Transverse colon (tissue), 4 donors: ENCODE measurements at regions not wholly inside any gene's neighbourhood (a gene's known extent, or its start where the extent isn't known, plus 50 kb on each side); places are given as distances from the start of the nearest gene placed in this dataset.

Experiments
- DNase-seq: peaks from one replicate; pipeline ENCODE4 v3.0.0-alpha.2; 2019
- H3K27ac ChIP-seq, 4 donors: fragments of 200-600 bp; sonication (generic); 2 replicates each; pipeline ENCODE4 v1.5.1; 2016 to 2018; ENCODE audit warnings: inconsistent platforms in 4 of 4
- H3K27me3 ChIP-seq: fragments of 200-600 bp; sonication (generic); 2 replicates; pipeline ENCODE4 v1.5.1; 2017; ENCODE audit warnings: inconsistent platforms
- H3K36me3 ChIP-seq, 4 donors: fragments of 200-600 bp; sonication (generic); 2 replicates each; pipeline ENCODE4 v1.5.1; 2017 to 2019; ENCODE audit warnings: inconsistent platforms in 4 of 4
- H3K4me1 ChIP-seq, 4 donors: fragments of 200-600 bp; sonication (generic); 2 replicates each; pipeline ENCODE4 v1.5.1; 2017 to 2020; ENCODE audit warnings: inconsistent platforms in 4 of 4
- H3K4me3 ChIP-seq, 4 donors: fragments of 200-600 bp; sonication (generic); 1 replicate in 1 of 4; 2 replicates in 3 of 4; pipeline versions ENCODE4 v1.5.1 to v1.6.1; 2017 to 2019; ENCODE audit warnings: inconsistent platforms in 4 of 4
- H3K9me3 ChIP-seq, 2 donors: fragments of 200-600 bp; sonication (generic); 2 replicates each; pipeline ENCODE4 v1.5.1; 2017 to 2019; ENCODE audit warnings: inconsistent platforms in 2 of 2
- CTCF ChIP-seq, 5 experiments: fragments of 200-600 bp in 3 of 5; fragments of 450-650 bp in 2 of 5; sonication (generic) in 3 of 5; IDR thresholded peaks; 1 replicate in 2 of 5; 2 replicates in 3 of 5; pipeline ENCODE4 v1.5.1; 2016 to 2017; ENCODE audit warnings: antibody characterized with exemption in 5 of 5, inconsistent platforms in 3 of 5, mild to moderate bottlenecking in 2 of 5, moderate library complexity in 1 of 5
- EP300 ChIP-seq: sonication (generic); formaldehyde crosslinking; IDR thresholded peaks from one replicate; pipeline ENCODE4 v1.6.1; 2017; ENCODE audit warnings: antibody characterized with exemption, low read depth
- POLR2A ChIP-seq: fragments of 450-650 bp; IDR thresholded peaks from one replicate; pipeline ENCODE4 v1.6.1; 2016; ENCODE audit warnings: antibody characterized with exemption, mild to moderate bottlenecking, moderate library complexity
- POLR2AphosphoS5 ChIP-seq, 3 donors: sonication (generic); formaldehyde crosslinking; IDR thresholded peaks; one replicate each; pipeline ENCODE4 v1.6.1; 2016; ENCODE audit warnings: antibody characterized with exemption in 3 of 3
- WGBS, 2 donors: methylation state at CpG; one replicate each; pipeline ENCODE4 v1.1.5; 2018; ENCODE audit warnings: low coverage in 1 of 2; 5-methylcytosine and 5-hydroxymethylcytosine counted together
- in situ Hi-C, 4 donors: fragments of 200-750 bp; cut with MboI; loops; one replicate each; pipeline versions ENCODE4 v1.15.0 to v1.15.1; 2017; ENCODE audit warnings: low sequenced_read_pairs in 3 of 4, low pct_ligation_motif_present in 1 of 4, low pct_unique_long_range_greater_than_20kb in 1 of 4
- intact Hi-C: fragments of 100-400 bp; cut with DNase I; formaldehyde crosslinking; loops from one replicate; pipeline ENCODE4 v1.15.1; 2023; ENCODE audit warnings: low total_unique reads

- DNase-seq: no peak
- Histone ChIP-seq H3K27ac (no peak overlapping the region), H3K4me3 (no peak overlapping the region), H3K9me3 (no peaks in the 10 kb centered on the region), H3K36me3 (no peaks in the 10 kb centered on the region), H3K4me1 (peaks cover 0 to 2% (median 0%) of the 10 kb centered on the region in 4 donors), H3K27me3 (no peaks in the 10 kb centered on the region)
- TF ChIP-seq POLR2A (no peak), POLR2AphosphoS5 (IDR thresholded peaks at IDR 0.05) (no peak), CTCF (IDR thresholded peaks at IDR 0.05) (no peak), EP300 (no peak)
- intact Hi-C loops: no loop called here
- 25 to 40% methylated on average over 2 to 4 of the region's 4 CpGs for WGBS, 2 donors
- in situ Hi-C loops: no loop called here
Observed at GRCh38 chr10:111298031-111298430, 221.2 kb downstream of the ADRA2A start.

- in situ Hi-C loops (no loop called here), intact Hi-C loops (no loop called here)
- WGBS, 2 donors: 89 to 100% methylated on average over 2 of the region's 2 CpGs
- Histone ChIP-seq H3K9me3 (no peaks in the 10 kb centered on the region), H3K36me3 (no peaks in the 10 kb centered on the region), H3K4me3 (no peak overlapping the region), H3K4me1 (peaks cover 0 to 2% (median 0%) of the 10 kb centered on the region in 4 donors), H3K27me3 (no peaks in the 10 kb centered on the region), H3K27ac (no peak overlapping the region)
- TF ChIP-seq POLR2AphosphoS5 (IDR thresholded peaks at IDR 0.05): no peak
- TF ChIP-seq CTCF (IDR thresholded peaks at IDR 0.05): no peak
- no peak for DNase-seq
Observed at GRCh38 chr10:111299037-111299436, 222.2 kb downstream of the ADRA2A start.

GRCh38 chr10:111303887-111304286 is 227.1 kb downstream of the ADRA2A start:
- no peak for DNase-seq
- in situ Hi-C loops: no loop called here
- 68% methylated on average over 4 of the region's 4 CpGs; no CpG with 5 or more reads in 1 of the 2 donors for WGBS, 2 donors
- intact Hi-C loops: no loop called here
- Histone ChIP-seq H3K27ac (no peak overlapping the region), H3K9me3 (no peaks in the 10 kb centered on the region), H3K36me3 (no peaks in the 10 kb centered on the region), H3K4me3 (no peak overlapping the region), H3K27me3 (no peaks in the 10 kb centered on the region), H3K4me1 (no peaks in the 10 kb centered on the region)
- no peak for TF ChIP-seq EP300
- no peak for TF ChIP-seq POLR2AphosphoS5 (IDR thresholded peaks at IDR 0.05)
- no peak for TF ChIP-seq CTCF (IDR thresholded peaks at IDR 0.05)
- no peak for TF ChIP-seq POLR2A

- Histone ChIP-seq H3K4me3 (peak overlapping the region in 1 of 4 donors; percentile 6), H3K9me3 (no peaks in the 10 kb centered on the region), H3K27me3 (no peaks in the 10 kb centered on the region), H3K36me3 (no peaks in the 10 kb centered on the region), H3K27ac (no peak overlapping the region), H3K4me1 (no peaks in the 10 kb centered on the region)
- TF ChIP-seq EP300 (no peak), POLR2A (no peak), POLR2AphosphoS5 (IDR thresholded peaks at IDR 0.05) (no peak), CTCF (IDR thresholded peaks at IDR 0.05) (peak in 1 of 5 experiments; percentile 2)
- DNase-seq: no peak
- in situ Hi-C loops: no loop called here
- WGBS, 2 donors: 36 to 48% methylated on average over 3 to 4 of the region's 4 CpGs
- intact Hi-C loops: no loop called here
Observed at GRCh38 chr10:111316722-111317212, 239.9 kb downstream of the ADRA2A start.
